ENCODE measurements at regions not wholly inside any gene's neighbourhood (a gene's known extent, or its start where the extent isn't known, plus 50 kb on each side); places are given as distances from the start of the nearest gene placed in this dataset.
"Not testable (repeated sequence)": the region's sequence is repeated elsewhere in the genome, so short reads cannot be mapped to it uniquely, and the experiment has no call there.

- DNase-seq (ENCODE audit: low spot score): no peak
Measured at GRCh38 chr3:132987396-132987795, 50.8 kb upstream of the TMEM108 start.

- no peak for DNase-seq (ENCODE audit: low spot score)
Measured at GRCh38 chr3:132984181-132984580, 54.0 kb upstream of the TMEM108 start.

DNA sequence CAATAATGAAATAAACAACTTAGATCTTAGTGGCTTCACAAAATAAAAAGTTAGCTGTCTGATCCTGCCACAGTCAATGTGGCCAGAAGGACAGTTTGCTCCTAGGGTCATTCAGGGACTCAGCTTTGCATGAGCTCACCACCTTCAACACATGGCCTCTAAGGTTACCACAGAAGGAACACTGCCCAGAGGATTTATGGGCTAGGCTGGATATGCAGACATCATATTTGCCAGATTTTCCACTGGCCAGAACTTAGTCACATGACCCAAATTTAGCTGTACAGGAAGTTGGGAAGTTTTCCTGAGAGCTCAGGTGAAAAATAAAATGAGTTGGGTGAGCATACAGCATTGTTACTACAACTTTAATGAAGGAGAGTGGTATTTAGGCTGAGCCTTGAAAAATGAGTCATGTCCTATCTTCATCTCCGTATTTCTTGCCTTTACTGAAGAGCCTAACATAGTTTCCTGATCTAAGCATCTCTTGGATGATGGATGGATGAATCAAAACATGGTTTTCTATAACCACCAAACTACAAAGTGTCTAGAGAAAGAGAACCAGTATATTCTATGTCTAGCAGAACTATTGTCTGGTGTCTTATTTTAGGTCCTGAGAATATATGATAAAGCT lies 54.9 kb upstream of the TMEM108 start:
- DNase-seq (ENCODE audit: low spot score): no peak

- no peak for DNase-seq (ENCODE audit: low spot score)
Measured at GRCh38 chr3:132981719-132982118, 56.5 kb upstream of the TMEM108 start.

DNA sequence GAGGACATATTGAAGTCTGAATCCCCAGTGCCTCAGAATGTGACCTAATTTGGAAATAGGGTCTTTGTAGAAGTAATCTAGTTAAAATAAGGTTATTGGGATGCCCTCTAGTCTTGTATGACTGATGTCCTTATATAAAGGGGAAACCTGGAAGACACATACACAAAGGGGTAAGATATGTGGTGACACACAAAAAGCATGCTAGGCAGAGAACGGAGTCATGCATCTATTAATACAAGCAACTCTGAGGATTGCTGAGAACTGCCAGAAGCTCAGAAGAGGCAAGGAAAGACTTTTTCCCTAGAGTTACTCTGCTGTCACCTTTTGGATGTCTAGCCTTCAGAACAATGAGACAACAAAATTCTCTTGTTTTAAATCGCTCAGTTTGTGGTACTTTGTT lies 58.1 kb upstream of the TMEM108 start:
- DNase-seq (ENCODE audit: low spot score): no peak

DNA sequence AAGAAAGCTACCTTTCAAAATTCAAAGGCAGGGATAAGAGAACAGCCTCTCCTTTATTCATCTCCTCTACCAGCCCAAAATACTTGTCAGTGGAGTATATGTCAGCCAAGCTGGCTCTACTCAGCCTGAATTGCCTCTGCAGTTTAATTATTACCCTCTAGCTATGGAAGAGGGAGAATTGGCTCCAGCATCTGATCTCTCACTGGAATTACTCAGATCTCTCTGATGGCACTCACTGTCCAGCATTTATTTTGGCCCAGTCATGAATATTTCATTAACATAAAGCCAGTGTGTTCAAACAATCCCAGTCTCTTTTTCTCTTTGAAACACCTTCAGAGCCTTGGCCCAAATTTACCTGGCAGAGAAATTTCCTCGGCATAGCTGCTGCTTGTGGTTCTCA lies 58.6 kb upstream of the TMEM108 start:
- DNase-seq (ENCODE audit: low spot score): no peak

GRCh38 chr3:132978946-132979345 lies 59.2 kb upstream of the TMEM108 start:
- not testable (repeated sequence) for DNase-seq (ENCODE audit: low spot score)

- DNase-seq (ENCODE audit: low spot score): no peak
Measured at GRCh38 chr3:132978464-132978863, 59.7 kb upstream of the TMEM108 start.

GRCh38 chr3:132974097-132974496 lies 64.1 kb upstream of the TMEM108 start:
- no peak for DNase-seq (ENCODE audit: low spot score)

DNA sequence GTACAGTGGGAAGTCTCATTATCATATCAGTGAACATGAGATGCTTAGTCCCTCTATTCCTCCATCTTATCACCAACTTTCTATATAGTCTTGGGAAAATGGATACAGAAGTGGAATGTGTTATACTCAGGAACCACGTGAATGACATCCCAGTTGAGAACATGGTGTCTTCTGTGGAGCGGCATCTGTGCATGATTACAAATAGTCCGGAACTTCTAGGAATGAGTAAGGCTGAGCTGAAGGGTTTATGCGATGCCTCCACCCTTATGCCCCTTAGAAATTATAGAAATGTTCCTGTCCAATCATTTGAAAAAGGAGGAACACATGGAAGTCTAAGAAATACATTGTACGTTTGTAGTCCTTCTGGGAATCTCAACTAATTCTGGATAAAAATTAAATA lies 64.8 kb upstream of the TMEM108 start:
- no peak for DNase-seq (ENCODE audit: low spot score)

GRCh38 chr3:132972333-132972732 lies 65.9 kb upstream of the TMEM108 start:
- DNase-seq (ENCODE audit: low spot score): no peak

DNA sequence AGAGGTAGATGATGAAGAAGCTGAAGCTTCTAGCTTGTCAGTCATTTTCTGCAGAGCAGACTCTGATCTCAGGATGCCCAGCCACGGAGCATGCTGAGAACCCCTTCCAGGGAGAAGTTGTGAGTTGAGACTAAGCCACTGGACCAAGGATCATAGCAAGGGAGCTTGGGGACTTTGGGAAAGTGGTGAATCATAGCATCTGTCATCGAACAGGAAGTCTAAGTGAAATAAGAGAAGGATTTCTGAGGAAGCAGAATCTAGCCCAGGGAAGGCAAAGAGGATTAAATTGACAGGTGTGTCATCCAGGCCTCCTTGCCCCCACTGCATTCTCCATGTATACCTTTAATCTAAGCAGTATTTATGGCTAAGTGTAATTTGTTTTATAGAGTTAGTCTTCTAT lies 71.8 kb upstream of the TMEM108 start:
- no peak for DNase-seq (ENCODE audit: low spot score)

DNA sequence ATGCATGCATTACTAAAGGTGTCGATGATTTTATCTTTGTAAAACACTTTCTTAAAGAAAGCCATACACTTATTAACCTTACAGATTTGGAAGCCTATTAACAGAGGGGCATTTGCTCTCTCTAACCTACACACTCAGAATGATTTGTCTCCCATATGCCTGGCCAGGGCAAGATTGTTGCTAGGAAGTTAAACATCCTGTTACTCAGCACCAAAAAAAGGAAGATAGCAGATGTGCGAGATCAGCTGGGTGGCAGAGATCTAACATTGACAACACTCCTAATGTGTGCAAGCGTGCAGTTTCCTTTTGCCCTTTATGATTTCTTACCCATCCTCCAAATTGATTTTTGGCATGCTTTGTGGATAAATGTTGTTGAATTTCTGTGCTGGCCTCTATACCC lies 73.9 kb upstream of the TMEM108 start:
- no peak for DNase-seq (ENCODE audit: low spot score)

DNA sequence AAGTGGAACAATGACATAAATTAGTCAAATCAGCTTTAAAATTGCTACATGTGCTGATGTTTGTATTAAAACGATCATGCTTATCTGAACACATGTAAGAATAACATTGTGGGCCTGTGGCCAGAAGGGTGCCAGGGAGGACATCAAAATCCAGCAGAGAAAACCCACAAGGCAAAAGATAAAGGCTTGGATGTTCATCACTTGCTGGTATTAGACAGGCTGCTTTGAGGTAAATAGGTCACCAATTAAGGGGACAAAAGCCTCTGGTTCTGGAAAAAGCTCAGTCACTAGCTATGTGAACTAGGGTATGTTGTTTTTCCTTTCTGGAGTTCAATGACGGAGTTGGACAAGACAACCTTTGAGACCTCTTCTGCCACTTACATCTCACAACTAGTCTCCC lies 74.4 kb upstream of the TMEM108 start:
- DNase-seq (ENCODE audit: low spot score): no peak

GRCh38 chr3:132961991-132962390 lies 76.2 kb upstream of the TMEM108 start:
- DNase-seq (ENCODE audit: low spot score): no peak

DNA sequence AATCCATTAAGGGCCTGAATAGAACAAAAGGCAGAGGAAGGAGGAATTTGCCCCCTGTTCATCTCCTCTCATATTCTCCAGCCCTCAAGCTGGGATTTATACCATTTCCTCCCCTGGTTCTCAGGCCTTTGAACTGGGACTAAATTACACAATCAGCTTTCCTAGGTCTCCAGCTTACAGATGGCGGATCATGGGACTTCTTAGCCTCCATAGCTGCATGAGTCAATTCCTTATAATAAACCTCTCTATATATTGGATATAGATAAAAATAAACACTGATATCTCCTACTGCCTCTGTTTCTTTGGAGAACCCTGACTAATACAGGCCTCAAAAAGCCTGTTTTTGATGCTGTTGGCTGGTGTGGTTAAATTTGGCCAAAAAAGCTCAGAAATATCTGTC lies 84.5 kb upstream of the TMEM108 start:
- DNase-seq (ENCODE audit: low spot score): no peak

DNA sequence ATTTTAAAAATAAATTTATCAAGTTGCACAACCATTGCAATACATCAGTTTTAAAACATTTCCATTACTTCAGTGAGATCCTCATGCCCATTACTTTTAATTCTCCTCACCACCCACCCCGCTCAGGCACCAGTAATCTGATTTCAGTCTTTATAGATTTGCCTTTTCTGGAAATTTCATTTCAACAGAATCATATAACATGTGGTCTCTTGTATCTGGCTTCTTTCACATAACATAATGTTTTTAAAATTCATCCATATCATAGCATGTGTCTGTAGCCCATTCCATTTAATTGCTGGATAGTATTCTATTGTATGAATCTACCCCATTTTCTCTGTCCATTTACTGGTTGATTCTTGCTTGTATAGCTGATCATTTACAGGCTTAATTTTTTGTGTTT lies 110.3 kb upstream of the TMEM108 start:
- DNase-seq (ENCODE audit: low spot score): no peak

GRCh38 chr3:132926098-132926497 lies 112.1 kb upstream of the TMEM108 start:
- DNase-seq (ENCODE audit: low spot score): no peak

DNA sequence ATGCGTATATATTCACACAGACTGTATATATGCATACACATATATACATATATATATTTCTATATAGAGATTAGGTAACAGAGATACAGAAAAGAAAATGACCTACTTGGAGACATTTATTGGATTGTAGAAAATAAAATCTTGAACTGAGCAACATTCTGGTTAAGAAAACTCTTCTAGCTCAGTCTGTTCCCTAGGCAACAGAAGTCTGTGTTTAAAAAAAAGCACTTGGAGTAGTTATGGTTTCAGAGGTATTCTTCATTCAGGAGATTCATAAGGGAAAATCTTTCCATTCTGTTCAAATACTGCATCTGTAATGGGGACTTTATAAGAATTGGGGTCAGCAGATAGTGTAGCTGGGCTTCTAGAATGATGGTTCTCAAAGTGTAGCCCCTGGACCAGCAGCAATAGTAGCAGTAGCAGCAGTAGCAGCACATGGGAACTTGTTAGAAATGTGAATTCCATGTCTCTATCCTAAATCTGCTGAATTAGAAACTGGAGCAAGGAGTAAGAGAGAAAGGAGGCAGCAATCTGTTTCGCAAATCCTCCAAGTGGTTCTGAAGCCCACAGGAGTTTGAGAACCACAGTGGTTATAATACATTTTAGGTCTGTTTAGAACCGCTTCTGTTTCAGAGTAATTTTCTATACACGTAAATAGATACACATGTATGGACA lies 112.8 kb upstream of the TMEM108 start:
- no peak for DNase-seq (ENCODE audit: low spot score)

GRCh38 chr3:132916096-132916495 lies 122.1 kb upstream of the TMEM108 start:
- no peak for DNase-seq (ENCODE audit: low spot score)

- no peak for DNase-seq (ENCODE audit: low spot score)
Measured at GRCh38 chr3:132912416-132912753, 125.8 kb upstream of the TMEM108 start.

- DNase-seq (ENCODE audit: low spot score): no peak
Measured at GRCh38 chr3:132911741-132912415, 126.3 kb upstream of the TMEM108 start.

DNA sequence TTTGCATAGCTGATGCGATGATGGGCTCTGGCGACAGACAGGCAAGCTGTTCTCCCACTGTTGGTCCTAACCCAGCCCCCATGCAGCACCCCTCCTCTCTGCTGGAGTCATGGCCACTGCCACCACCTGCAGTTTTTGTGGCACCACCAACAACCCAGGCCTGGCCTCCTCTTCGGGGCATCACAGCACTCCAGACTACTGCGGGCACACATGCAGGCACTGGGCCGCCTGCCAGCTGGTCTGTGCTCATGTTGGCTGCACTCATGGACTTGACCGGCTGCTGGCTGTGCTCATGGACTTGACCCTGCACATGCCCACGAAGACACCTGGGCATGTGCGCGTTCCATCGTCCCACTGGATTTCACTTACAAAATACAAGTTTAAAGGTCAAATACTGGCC lies 130.9 kb upstream of the TMEM108 start:
- no peak for DNase-seq (ENCODE audit: low spot score)
